ENCODE measurements at regions not wholly inside any gene's neighbourhood (a gene's known extent, or its start where the extent isn't known, plus 50 kb on each side); places are given as distances from the start of the nearest gene placed in this dataset.

DNA sequence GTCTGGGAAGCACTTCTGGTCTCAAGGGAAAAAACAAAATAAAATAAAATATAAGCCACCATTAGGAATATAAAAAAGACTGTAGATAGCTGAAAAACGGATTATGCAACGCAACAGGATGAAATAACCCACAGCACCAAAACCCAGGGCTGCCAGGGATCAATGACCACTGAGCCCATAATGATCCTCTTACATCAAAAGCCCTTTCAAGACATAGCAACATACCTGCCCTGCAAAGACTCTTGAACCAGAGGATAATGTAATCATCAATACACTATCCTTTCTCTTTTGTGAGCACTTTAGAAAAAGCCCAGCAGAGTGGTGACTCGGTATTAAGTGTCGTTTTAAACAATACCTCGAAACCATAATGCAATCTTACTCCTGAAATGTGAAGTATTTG lies 235.0 kb upstream of the SOX21 start:
- TF ChIP-seq YY1 (IDR thresholded peaks at IDR 0.05; ENCODE audit: insufficient read depth, insufficient read length) = no peak
- no peak for TF ChIP-seq SUZ12 (IDR thresholded peaks at IDR 0.05; ENCODE audit: extremely low read depth, insufficient read depth, insufficient read length)

Measured in NT2/D1 (cell line).